H1 (cell line): ENCODE measurements at regions not wholly inside any gene's neighbourhood (a gene's known extent, or its start where the extent isn't known, plus 50 kb on each side); places are given as distances from the start of the nearest gene placed in this dataset.

Source experiments
- CTCF ChIP-seq, 3 experiments: IDR thresholded peaks; 1 replicate in 2 of 3; 2 replicates in 1 of 3; pipeline versions ENCODE4 v1.5.1 to v1.6.1; 2011; ENCODE audit warnings: low read length in 3 of 3, mild to moderate bottlenecking in 3 of 3, inconsistent platforms in 2 of 3, low read depth in 1 of 3, moderate library complexity in 1 of 3; ENCODE audit not compliant: insufficient read depth in 1 of 3; ENCODE audit errors: control extremely low read depth in 1 of 3
- JUND ChIP-seq: IDR thresholded peaks from 2 replicates; pipeline ENCODE4 v1.6.1; 2011; ENCODE audit warnings: mild to moderate bottlenecking, improper control_type of control experiment, low read length
- KDM4A ChIP-seq: IDR thresholded peaks from one replicate; pipeline ENCODE4 v1.7.1; 2012; ENCODE audit warnings: low read depth, mild to moderate bottlenecking, moderate library complexity, low read length, inconsistent platforms; ENCODE audit not compliant: severe bottlenecking
- SUZ12 ChIP-seq: fragments of 200-600 bp; sonication (generic); IDR thresholded peaks from 2 replicates; pipeline ENCODE4 v1.6.1; 2012; ENCODE audit warnings: mild to moderate bottlenecking, inconsistent platforms, low read length, moderate library complexity, mixed read lengths
- TCF12 ChIP-seq: IDR thresholded peaks from 2 replicates; pipeline ENCODE4 v1.6.1; 2011; ENCODE audit warnings: low read depth, mild to moderate bottlenecking, low read length

- no peak for TF ChIP-seq SUZ12
- TF ChIP-seq KDM4A: no peak
- TF ChIP-seq JUND: no peak
- TF ChIP-seq TCF12: no peak
- no peak for TF ChIP-seq CTCF (IDR thresholded peaks at IDR 0.05; ENCODE audit: control extremely low read depth in 1 of 3, insufficient read depth in 1 of 3, low read depth in 1 of 3, low read length in 3 of 3)
Measured at GRCh38 chr16:80081846-80082245, 458.9 kb upstream of the DYNLRB2 start (continued).
